ENCODE measurements at regions not wholly inside any gene's neighbourhood (a gene's known extent, or its start where the extent isn't known, plus 50 kb on each side); places are given as distances from the start of the nearest gene placed in this dataset.

- no peak for TF ChIP-seq EZH2 (IDR thresholded peaks at IDR 0.05; ENCODE audit: borderline replicate concordance, low read depth, low read length, poor library complexity, severe bottlenecking)
- TF ChIP-seq CTCF (conservative IDR thresholded peaks at IDR 0.05; ENCODE audit: low read depth, low read length), result no peak
- ChIA-PET CTCF (no interaction called here), POLR2A (ENCODE audit: low non-redundant PET) (no interaction called here)
- DNase-seq (ENCODE audit: low spot score), result no peak
- Histone ChIP-seq H3K36me3 (ENCODE audit: insufficient read depth, low read length, poor library complexity, severe bottlenecking) (no peaks in the 10 kb centered on the region), H3K9me3 (ENCODE audit: low read depth, low read length, poor library complexity, severe bottlenecking) (no peaks in the 10 kb centered on the region), H3K4me3 (ENCODE audit: low read depth, low read length, poor library complexity, severe bottlenecking) (no peak overlapping the region), H3K4me1 (ENCODE audit: insufficient read depth, low read length, poor library complexity, severe bottlenecking) (no peaks in the 10 kb centered on the region), H3K27me3 (replicated peaks; ENCODE audit: insufficient read depth, low read depth, low read length, poor library complexity) (peaks cover 44% of the 10 kb centered on the region), H3K27ac (ENCODE audit: low read depth, low read length, poor library complexity, severe bottlenecking) (no peak overlapping the region)
- intact Hi-C loops (cut with micrococcal nuclease; ENCODE audit: unreplicated experiment), result no loop called here
- no TSS peak for BruUV-seq (replicated peaks)
Observed at GRCh38 chr10:113446739-113447138, 106.1 kb upstream of the HABP2 start.

GRCh38 chr10:113447278-113447677 lies 105.6 kb upstream of the HABP2 start:
- CTCF ChIA-PET, result no interaction called here
- intact Hi-C loops (cut with micrococcal nuclease; ENCODE audit: unreplicated experiment), result no loop called here

DNA sequence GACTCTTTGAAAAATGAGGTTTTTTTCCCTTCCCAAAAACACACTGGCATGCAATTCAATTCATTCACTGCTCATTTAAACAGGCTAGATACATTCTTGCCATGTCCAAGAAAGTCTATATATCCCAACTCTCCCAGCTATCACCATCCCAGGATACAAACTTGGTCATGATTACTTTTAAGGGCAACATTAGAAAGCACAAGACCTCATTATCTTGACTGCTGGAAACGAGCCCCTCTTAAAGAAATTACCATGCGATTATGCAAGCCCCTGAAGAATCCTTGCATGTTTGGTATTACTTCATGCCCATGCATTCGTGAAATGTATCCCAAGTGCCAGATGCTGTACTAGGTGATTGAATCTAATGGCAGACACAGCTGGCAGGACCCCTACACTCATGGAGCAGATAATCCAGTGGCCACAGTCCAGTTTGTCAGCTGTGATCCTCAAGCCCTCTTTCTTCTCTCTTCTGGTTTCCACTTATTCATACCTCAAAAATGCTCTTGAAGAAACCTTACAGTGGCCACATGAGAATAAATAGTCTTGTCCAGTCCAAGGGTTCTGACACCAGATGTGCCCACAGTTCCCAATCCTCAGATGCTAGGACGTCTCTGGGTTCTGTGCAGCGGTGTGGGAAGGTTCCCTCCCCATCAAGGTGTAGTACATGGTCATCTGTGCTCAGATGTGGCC lies 103.7 kb upstream of the HABP2 start:
- Histone ChIP-seq H3K27ac (ENCODE audit: low read depth, low read length, poor library complexity, severe bottlenecking) (no peak overlapping the region), H3K9me3 (ENCODE audit: low read depth, low read length, poor library complexity, severe bottlenecking) (no peaks in the 10 kb centered on the region), H3K36me3 (ENCODE audit: insufficient read depth, low read length, poor library complexity, severe bottlenecking) (no peaks in the 10 kb centered on the region), H3K27me3 (replicated peaks; ENCODE audit: insufficient read depth, low read depth, low read length, poor library complexity) (peaks cover 49% of the 10 kb centered on the region), H3K4me1 (ENCODE audit: insufficient read depth, low read length, poor library complexity, severe bottlenecking) (no peaks in the 10 kb centered on the region), H3K4me3 (ENCODE audit: low read depth, low read length, poor library complexity, severe bottlenecking) (no peak overlapping the region)
- BruUV-seq (replicated peaks), result no TSS peak
- TF ChIP-seq EZH2 (IDR thresholded peaks at IDR 0.05; ENCODE audit: borderline replicate concordance, low read depth, low read length, poor library complexity, severe bottlenecking) (no peak), CTCF (conservative IDR thresholded peaks at IDR 0.05; ENCODE audit: low read depth, low read length) (no peak)
- POLR2A ChIA-PET (ENCODE audit: low non-redundant PET), result no interaction called here
- DNase-seq (ENCODE audit: low spot score), result no peak
- CTCF ChIA-PET, result no interaction called here
- intact Hi-C loops (cut with micrococcal nuclease; ENCODE audit: unreplicated experiment), result no loop called here

More at GRCh38 chr10:113447278-113447677, 105.6 kb upstream of the HABP2 start:
- Histone ChIP-seq H3K4me1 (ENCODE audit: insufficient read depth, low read length, poor library complexity, severe bottlenecking) (no peaks in the 10 kb centered on the region), H3K27me3 (replicated peaks; ENCODE audit: insufficient read depth, low read depth, low read length, poor library complexity) (peaks cover 49% of the 10 kb centered on the region), H3K9me3 (ENCODE audit: low read depth, low read length, poor library complexity, severe bottlenecking) (no peaks in the 10 kb centered on the region), H3K27ac (ENCODE audit: low read depth, low read length, poor library complexity, severe bottlenecking) (no peak overlapping the region), H3K4me3 (ENCODE audit: low read depth, low read length, poor library complexity, severe bottlenecking) (no peak overlapping the region), H3K36me3 (ENCODE audit: insufficient read depth, low read length, poor library complexity, severe bottlenecking) (no peaks in the 10 kb centered on the region)
- no peak for TF ChIP-seq CTCF (conservative IDR thresholded peaks at IDR 0.05; ENCODE audit: low read depth, low read length)
- no peak for TF ChIP-seq EZH2 (IDR thresholded peaks at IDR 0.05; ENCODE audit: borderline replicate concordance, low read depth, low read length, poor library complexity, severe bottlenecking)
- POLR2A ChIA-PET (ENCODE audit: low non-redundant PET), result no interaction called here
- no TSS peak for BruUV-seq (replicated peaks)
- no peak for DNase-seq (ENCODE audit: low spot score)
